Sigmoid colon (tissue), 4 donors: ENCODE measurements at regions not wholly inside any gene's neighbourhood (a gene's known extent, or its start where the extent isn't known, plus 50 kb on each side); places are given as distances from the start of the nearest gene placed in this dataset.

Source experiments
- CTCF ChIP-seq, 4 experiments: fragments of 450-650 bp in 3 of 4; fragments of 200-600 bp in 1 of 4; IDR thresholded peaks; one replicate each; pipeline ENCODE4 v1.5.1; 2016 to 2019; ENCODE audit warnings: antibody characterized with exemption in 4 of 4, mild to moderate bottlenecking in 3 of 4, moderate library complexity in 2 of 4
- EP300 ChIP-seq, 4 donors: sonication (generic); formaldehyde crosslinking; IDR thresholded peaks; one replicate each; pipeline ENCODE4 v1.6.1; 2017; ENCODE audit warnings: antibody characterized with exemption in 4 of 4

DNA sequence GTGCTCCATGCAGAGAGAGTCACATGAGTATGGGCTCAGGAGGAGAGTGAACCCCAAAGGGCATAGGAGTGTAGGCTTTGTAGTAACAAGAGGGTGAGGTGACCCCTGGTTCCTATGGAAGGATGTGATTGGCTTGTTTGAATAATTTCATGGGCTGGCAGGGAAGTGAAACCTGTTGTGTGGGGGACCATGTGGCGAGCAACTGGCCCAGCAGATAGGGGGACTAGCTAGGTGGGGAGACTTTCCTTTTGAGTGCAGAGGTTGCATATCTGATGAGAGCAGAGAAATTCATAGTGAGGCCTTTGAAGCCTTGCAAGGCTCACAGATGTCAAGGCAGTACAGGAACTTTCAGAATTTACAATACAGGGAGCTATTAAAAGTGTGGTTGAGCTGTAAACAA, 247.9 kb upstream of the SLC35B3 start:
- TF ChIP-seq EP300 (IDR thresholded peaks at IDR 0.05) (no peak), CTCF (IDR thresholded peaks at IDR 0.05) (no peak)
